ENCODE measurements at regions not wholly inside any gene's neighbourhood (a gene's known extent, or its start where the extent isn't known, plus 50 kb on each side); places are given as distances from the start of the nearest gene placed in this dataset.

GRCh38 chr7:67440321-67440720, 443.7 kb downstream of the TYW1 start:
- H3K27ac ChIP-seq: no peak overlapping the region
- TF ChIP-seq ZFX (IDR thresholded peaks at IDR 0.05) (no peak), CTCF (conservative IDR thresholded peaks at IDR 0.05) (no peak)

GRCh38 chr7:67445728-67446127, 449.1 kb downstream of the TYW1 start:
- TF ChIP-seq CTCF (conservative IDR thresholded peaks at IDR 0.05) (no peak), ZFX (IDR thresholded peaks at IDR 0.05) (no peak)
- H3K27ac ChIP-seq: no peak overlapping the region

- H3K27ac ChIP-seq: no peak overlapping the region
- TF ChIP-seq CTCF (conservative IDR thresholded peaks at IDR 0.05) (no peak), ZFX (IDR thresholded peaks at IDR 0.05) (no peak)
Observed at GRCh38 chr7:67447297-67447696, 450.7 kb downstream of the TYW1 start.

- H3K27ac ChIP-seq: no peak overlapping the region
- TF ChIP-seq ZFX (IDR thresholded peaks at IDR 0.05) (no peak), CTCF (conservative IDR thresholded peaks at IDR 0.05) (no peak)
Observed at GRCh38 chr7:67448271-67448670, 451.6 kb downstream of the TYW1 start.

GRCh38 chr7:67450171-67450570, 453.5 kb downstream of the TYW1 start:
- TF ChIP-seq ZFX (IDR thresholded peaks at IDR 0.05) (no peak), CTCF (conservative IDR thresholded peaks at IDR 0.05) (no peak)
- no peak overlapping the region for H3K27ac ChIP-seq

GRCh38 chr7:67451306-67451705, 454.7 kb downstream of the TYW1 start:
- TF ChIP-seq ZFX (IDR thresholded peaks at IDR 0.05) (no peak), CTCF (conservative IDR thresholded peaks at IDR 0.05) (no peak)
- no peak overlapping the region for H3K27ac ChIP-seq

- H3K27ac ChIP-seq: no peak overlapping the region
Observed at GRCh38 chr7:67452516-67453026, 455.9 kb downstream of the TYW1 start.

More at GRCh38 chr7:67452516-67453026, 455.9 kb downstream of the TYW1 start:
- no peak for TF ChIP-seq ZFX (IDR thresholded peaks at IDR 0.05)
- TF ChIP-seq CTCF (conservative IDR thresholded peaks at IDR 0.05): no peak

All from C4-2B (cell line).